NCI-H2227 (cell line): ENCODE measurements at regions not wholly inside any gene's neighbourhood (a gene's known extent, or its start where the extent isn't known, plus 50 kb on each side); places are given as distances from the start of the nearest gene placed in this dataset.

Experiments
- DNase-seq: peaks from one replicate; lab custom pipeline; 2025; ENCODE audit not compliant: unreplicated experiment; lab: John Stamatoyannopoulos, UW

GRCh38 chr3:24968036-24968435, 460.0 kb upstream of the RARB start:
- DNase-seq = no peak

GRCh38 chr3:24972491-24972890, 455.6 kb upstream of the RARB start:
- DNase-seq = no peak

GRCh38 chr3:24981309-24981708, 446.8 kb upstream of the RARB start:
- no peak for DNase-seq

- DNase-seq = no peak
These were observed 446.1 kb upstream of the RARB start for GRCh38 chr3:24981924-24982323.

- no peak for DNase-seq
These were observed 442.4 kb upstream of the RARB start for GRCh38 chr3:24985668-24986067.

GRCh38 chr3:24986612-24987011, 441.5 kb upstream of the RARB start:
- peak; percentile 9 for DNase-seq

- no peak for DNase-seq
These were observed 428.7 kb upstream of the RARB start for GRCh38 chr3:24999357-24999756.

- no peak for DNase-seq
These were observed 427.0 kb upstream of the RARB start for GRCh38 chr3:25000971-25001591.

- no peak for DNase-seq
These were observed 426.0 kb upstream of the RARB start for GRCh38 chr3:25002052-25002451.

GRCh38 chr3:25007974-25008658, 419.9 kb upstream of the RARB start:
- DNase-seq = no peak

- no peak for DNase-seq
These were observed 418.4 kb upstream of the RARB start for GRCh38 chr3:25009665-25010064.

- no peak for DNase-seq
These were observed 412.5 kb upstream of the RARB start for GRCh38 chr3:25015599-25015998.

GRCh38 chr3:25018909-25019308, 409.2 kb upstream of the RARB start:
- DNase-seq = no peak

GRCh38 chr3:25019506-25019905, 408.6 kb upstream of the RARB start:
- no peak for DNase-seq

- DNase-seq = no peak
These were observed 406.2 kb upstream of the RARB start for GRCh38 chr3:25021816-25022215.

GRCh38 chr3:25023876-25024275, 404.2 kb upstream of the RARB start:
- DNase-seq = no peak

- DNase-seq = no peak
These were observed 402.8 kb upstream of the RARB start for GRCh38 chr3:25025236-25025635.

- peak; percentile 41 for DNase-seq
These were observed 400.4 kb upstream of the RARB start for GRCh38 chr3:25027650-25028049.

- peak; percentile 1 for DNase-seq
These were observed 398.2 kb upstream of the RARB start for GRCh38 chr3:25029820-25030219.

- no peak for DNase-seq
These were observed 395.7 kb upstream of the RARB start for GRCh38 chr3:25032344-25032743.

- peak; percentile 58 for DNase-seq
These were observed 394.5 kb upstream of the RARB start for GRCh38 chr3:25033407-25034029.

- no peak for DNase-seq
These were observed 392.5 kb upstream of the RARB start for GRCh38 chr3:25035526-25035925.
